ENCODE measurements at regions not wholly inside any gene's neighbourhood (a gene's known extent, or its start where the extent isn't known, plus 50 kb on each side); places are given as distances from the start of the nearest gene placed in this dataset.

GRCh38 chr20:48544402-48545339, 283.1 kb downstream of the PREX1 start:
- DNase-seq (ENCODE audit: low read depth): no peak
- H3K4me3 ChIP-seq (ENCODE audit: low read depth, low read length): no peak overlapping the region
- no peak for TF ChIP-seq MYC (IDR thresholded peaks at IDR 0.05; ENCODE audit: low read depth, low read length)
- TF ChIP-seq CTCF (IDR thresholded peaks at IDR 0.05; ENCODE audit: low read depth, low read length): no peak
- no peak for TF ChIP-seq MAX (IDR thresholded peaks at IDR 0.05; ENCODE audit: low read depth, low read length)
- no peak for TF ChIP-seq POLR2A (IDR thresholded peaks at IDR 0.05; ENCODE audit: extremely low read depth, insufficient read length)

- TF ChIP-seq MAX (IDR thresholded peaks at IDR 0.05; ENCODE audit: low read depth, low read length): no peak
- no peak for TF ChIP-seq POLR2A (IDR thresholded peaks at IDR 0.05; ENCODE audit: extremely low read depth, insufficient read length)
- no peak for TF ChIP-seq CTCF (IDR thresholded peaks at IDR 0.05; ENCODE audit: low read depth, low read length)
- TF ChIP-seq MYC (IDR thresholded peaks at IDR 0.05; ENCODE audit: low read depth, low read length): no peak
- H3K4me3 ChIP-seq (ENCODE audit: low read depth, low read length): no peak overlapping the region
- DNase-seq (ENCODE audit: low read depth): peak; percentile 29
Measured at GRCh38 chr20:48541581-48542071, 286.2 kb downstream of the PREX1 start.

- TF ChIP-seq POLR2A (IDR thresholded peaks at IDR 0.05; ENCODE audit: extremely low read depth, insufficient read length) (no peak), CTCF (IDR thresholded peaks at IDR 0.05; ENCODE audit: low read depth, low read length) (no peak), MYC (IDR thresholded peaks at IDR 0.05; ENCODE audit: low read depth, low read length) (no peak), MAX (IDR thresholded peaks at IDR 0.05; ENCODE audit: low read depth, low read length) (no peak)
- no peak overlapping the region for H3K4me3 ChIP-seq (ENCODE audit: low read depth, low read length)
- DNase-seq (ENCODE audit: low read depth): no peak
Measured at GRCh38 chr20:48538856-48539255, 288.9 kb downstream of the PREX1 start.

GRCh38 chr20:48538058-48538825, 289.6 kb downstream of the PREX1 start:
- H3K4me3 ChIP-seq (ENCODE audit: low read depth, low read length): no peak overlapping the region
- no peak for DNase-seq (ENCODE audit: low read depth)
- no peak for TF ChIP-seq POLR2A (IDR thresholded peaks at IDR 0.05; ENCODE audit: extremely low read depth, insufficient read length)
- TF ChIP-seq MAX (IDR thresholded peaks at IDR 0.05; ENCODE audit: low read depth, low read length): no peak
- no peak for TF ChIP-seq MYC (IDR thresholded peaks at IDR 0.05; ENCODE audit: low read depth, low read length)
- TF ChIP-seq CTCF (IDR thresholded peaks at IDR 0.05; ENCODE audit: low read depth, low read length): no peak

GRCh38 chr20:48536206-48536605, 291.6 kb downstream of the PREX1 start:
- H3K4me3 ChIP-seq (ENCODE audit: low read depth, low read length): no peak overlapping the region
- DNase-seq (ENCODE audit: low read depth): no peak
- no peak for TF ChIP-seq POLR2A (IDR thresholded peaks at IDR 0.05; ENCODE audit: extremely low read depth, insufficient read length)
- TF ChIP-seq CTCF (IDR thresholded peaks at IDR 0.05; ENCODE audit: low read depth, low read length): no peak
- TF ChIP-seq MAX (IDR thresholded peaks at IDR 0.05; ENCODE audit: low read depth, low read length): no peak
- TF ChIP-seq MYC (IDR thresholded peaks at IDR 0.05; ENCODE audit: low read depth, low read length): no peak
